ENCODE measurements at regions not wholly inside any gene's neighbourhood (a gene's known extent, or its start where the extent isn't known, plus 50 kb on each side); places are given as distances from the start of the nearest gene placed in this dataset.

DNA sequence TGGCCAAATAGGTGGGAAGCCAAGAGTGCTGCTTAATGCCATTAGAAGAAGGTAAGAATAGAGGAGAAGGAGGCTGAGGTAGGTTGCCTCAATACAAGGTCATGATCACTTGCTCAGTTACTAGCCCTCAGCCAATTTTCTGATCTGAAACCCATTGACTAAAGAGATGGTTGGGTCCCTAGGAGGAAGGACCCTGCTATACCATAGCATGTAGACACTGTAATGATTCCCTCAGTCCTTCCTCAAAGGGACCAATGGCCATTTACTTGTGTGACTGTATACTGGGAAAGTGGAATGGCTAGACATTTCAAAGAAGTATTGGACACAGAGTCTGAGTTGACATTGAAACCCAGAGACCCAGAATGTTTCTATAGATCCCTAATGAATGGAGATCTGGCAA is 108.5 kb upstream of the MAP1B start:
- BruUV-seq (replicated peaks), result no TSS peak
- H3K27ac ChIP-seq (ENCODE audit: extremely low read length, insufficient read depth, low read length), result no peak overlapping the region
- H3K4me3 ChIP-seq (replicated peaks in 1 of 3; ENCODE audit: insufficient read depth in 1 of 3, low read depth in 2 of 3, low read length in 3 of 3), result no peak overlapping the region
- no peaks in the 10 kb centered on the region for H3K36me3 ChIP-seq (replicated peaks in 1 of 2; ENCODE audit: control insufficient read depth in 1 of 2, insufficient read depth in 2 of 2, low read length in 2 of 2)
- H3K9me3 ChIP-seq (ENCODE audit: low read length), result no peaks in the 10 kb centered on the region
- no peaks in the 10 kb centered on the region for H3K4me1 ChIP-seq (ENCODE audit: insufficient read depth, low read length)
- H3K4me2 ChIP-seq (ENCODE audit: low read depth, low read length), result no peak overlapping the region
- no peaks in the 10 kb centered on the region for H3K79me2 ChIP-seq (ENCODE audit: insufficient read depth, low read length)
- intact Hi-C loops (cut with micrococcal nuclease; ENCODE audit: unreplicated experiment), result no loop called here
- DNase-seq (ENCODE audit: low spot score) (no peak), FAIRE-seq (no peak), ATAC-seq (no peak)
- ChIA-PET CTCF (ENCODE audit: low intra/inter-chr PET ratio, low total read pairs) (no interaction called here), POLR2A (no interaction called here)
- H4K20me1 ChIP-seq (ENCODE audit: insufficient read depth, low read length), result no peaks in the 10 kb centered on the region
- H3K27me3 ChIP-seq (ENCODE audit: control insufficient read depth in 1 of 2, insufficient read depth in 2 of 2, low read length in 2 of 2), result no peaks in the 10 kb centered on the region; a peak in 1 of 5 replicates
- in situ Hi-C loops (cut with HindIII; ENCODE audit: extremely low pct_ligation_motif_present, low pct_unique_long_range_greater_than_20kb), result no loop called here
- no peak overlapping the region for H3K9ac ChIP-seq (ENCODE audit: insufficient read depth, low read depth, low read length)
- TF ChIP-seq ARNT2 (CRISPR knock-in tag; IDR thresholded peaks at IDR 0.05; ENCODE audit: low read depth) (no peak), CENPT (CRISPR knock-in tag; IDR thresholded peaks at IDR 0.05; ENCODE audit: low read depth) (no peak), BCL6 (CRISPR knock-in tag; IDR thresholded peaks at IDR 0.05) (no peak), ZNF230 (CRISPR knock-in tag; IDR thresholded peaks at IDR 0.05) (no peak), SMAD3 (CRISPR knock-in tag; IDR thresholded peaks at IDR 0.05) (no peak), THYN1 (CRISPR knock-in tag; IDR thresholded peaks at IDR 0.05; ENCODE audit: borderline replicate concordance, low read depth) (no peak), ATM (IDR thresholded peaks at IDR 0.05; ENCODE audit: borderline replicate concordance) (no peak), RAD51 (IDR thresholded peaks at IDR 0.05; ENCODE audit: borderline replicate concordance) (no peak), ZNF224 (CRISPR knock-in tag; IDR thresholded peaks at IDR 0.05) (no peak), STAT5B (CRISPR knock-in tag; IDR thresholded peaks at IDR 0.05) (no peak), ZNF616 (CRISPR knock-in tag; IDR thresholded peaks at IDR 0.05; ENCODE audit: low read depth) (no peak), ZBTB44 (CRISPR knock-in tag; IDR thresholded peaks at IDR 0.05) (no peak), MXD3 (CRISPR knock-in tag; IDR thresholded peaks at IDR 0.05) (no peak), XBP1 (CRISPR knock-in tag; IDR thresholded peaks at IDR 0.05) (no peak), DNMT1 (CRISPR knock-in tag; IDR thresholded peaks at IDR 0.05) (no peak), ZFP36L1 (CRISPR knock-in tag; IDR thresholded peaks at IDR 0.05) (no peak)
- TF ChIP-seq, protein P1, sequence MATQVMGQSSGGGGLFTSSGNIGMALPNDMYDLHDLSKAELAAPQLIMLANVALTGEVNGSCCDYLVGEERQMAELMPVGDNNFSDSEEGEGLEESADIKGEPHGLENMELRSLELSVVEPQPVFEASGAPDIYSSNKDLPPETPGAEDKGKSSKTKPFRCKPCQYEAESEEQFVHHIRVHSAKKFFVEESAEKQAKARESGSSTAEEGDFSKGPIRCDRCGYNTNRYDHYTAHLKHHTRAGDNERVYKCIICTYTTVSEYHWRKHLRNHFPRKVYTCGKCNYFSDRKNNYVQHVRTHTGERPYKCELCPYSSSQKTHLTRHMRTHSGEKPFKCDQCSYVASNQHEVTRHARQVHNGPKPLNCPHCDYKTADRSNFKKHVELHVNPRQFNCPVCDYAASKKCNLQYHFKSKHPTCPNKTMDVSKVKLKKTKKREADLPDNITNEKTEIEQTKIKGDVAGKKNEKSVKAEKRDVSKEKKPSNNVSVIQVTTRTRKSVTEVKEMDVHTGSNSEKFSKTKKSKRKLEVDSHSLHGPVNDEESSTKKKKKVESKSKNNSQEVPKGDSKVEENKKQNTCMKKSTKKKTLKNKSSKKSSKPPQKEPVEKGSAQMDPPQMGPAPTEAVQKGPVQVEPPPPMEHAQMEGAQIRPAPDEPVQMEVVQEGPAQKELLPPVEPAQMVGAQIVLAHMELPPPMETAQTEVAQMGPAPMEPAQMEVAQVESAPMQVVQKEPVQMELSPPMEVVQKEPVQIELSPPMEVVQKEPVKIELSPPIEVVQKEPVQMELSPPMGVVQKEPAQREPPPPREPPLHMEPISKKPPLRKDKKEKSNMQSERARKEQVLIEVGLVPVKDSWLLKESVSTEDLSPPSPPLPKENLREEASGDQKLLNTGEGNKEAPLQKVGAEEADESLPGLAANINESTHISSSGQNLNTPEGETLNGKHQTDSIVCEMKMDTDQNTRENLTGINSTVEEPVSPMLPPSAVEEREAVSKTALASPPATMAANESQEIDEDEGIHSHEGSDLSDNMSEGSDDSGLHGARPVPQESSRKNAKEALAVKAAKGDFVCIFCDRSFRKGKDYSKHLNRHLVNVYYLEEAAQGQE (IDR thresholded peaks at IDR 0.05; ENCODE audit: borderline replicate concordance in 1 of 2, low read depth in 1 of 2, low read length in 2 of 2), result no peak
- TF ChIP-seq, protein P2, sequence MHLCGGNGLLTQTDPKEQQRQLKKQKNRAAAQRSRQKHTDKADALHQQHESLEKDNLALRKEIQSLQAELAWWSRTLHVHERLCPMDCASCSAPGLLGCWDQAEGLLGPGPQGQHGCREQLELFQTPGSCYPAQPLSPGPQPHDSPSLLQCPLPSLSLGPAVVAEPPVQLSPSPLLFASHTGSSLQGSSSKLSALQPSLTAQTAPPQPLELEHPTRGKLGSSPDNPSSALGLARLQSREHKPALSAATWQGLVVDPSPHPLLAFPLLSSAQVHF (CRISPR knock-in tag; IDR thresholded peaks at IDR 0.05), result no peak
- no peak overlapping the region for H2AFZ ChIP-seq (ENCODE audit: low read length)
